C4-2B (cell line): ENCODE measurements at regions not wholly inside any gene's neighbourhood (a gene's known extent, or its start where the extent isn't known, plus 50 kb on each side); places are given as distances from the start of the nearest gene placed in this dataset.
"Not testable (repeated sequence)": the region's sequence is repeated elsewhere in the genome, so short reads cannot be mapped to it uniquely, and the experiment has no call there.

Source experiments
- H3K27ac ChIP-seq: fragments of 450-650 bp; 2 replicates; pipeline ENCODE4 v1.5.1; 2017
- ZFX ChIP-seq: fragments of 450-650 bp; IDR thresholded peaks from 2 replicates; pipeline ENCODE4 v1.6.1; 2017
- TF ChIP-seq, protein P1 (sequence below): fragments of 450-650 bp; conservative IDR thresholded peaks from 2 replicates; pipeline ENCODE4 v1.5.1; 2017; ENCODE audit warnings: mild to moderate bottlenecking

DNA sequence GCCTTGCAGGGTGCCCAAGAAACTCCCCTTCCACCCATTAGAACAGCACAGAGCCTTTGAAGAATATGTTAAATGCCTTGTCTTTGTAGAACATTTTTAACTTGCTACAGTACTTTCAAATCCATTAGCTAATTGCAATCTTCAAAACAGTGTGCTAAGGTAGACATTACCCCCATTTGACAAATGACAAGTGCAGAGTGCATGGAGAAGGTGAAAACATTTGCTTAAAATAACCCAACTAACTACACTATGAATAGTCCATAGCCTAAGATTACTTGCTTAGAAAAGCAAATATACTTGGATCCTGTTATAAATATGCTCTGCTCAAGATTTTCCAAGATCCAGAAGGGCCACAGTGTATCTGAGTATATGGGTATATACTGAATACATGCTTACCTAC is 87.0 kb upstream of the G2E3 start:
- TF ChIP-seq ZFX: no peak
- TF ChIP-seq, protein P1, sequence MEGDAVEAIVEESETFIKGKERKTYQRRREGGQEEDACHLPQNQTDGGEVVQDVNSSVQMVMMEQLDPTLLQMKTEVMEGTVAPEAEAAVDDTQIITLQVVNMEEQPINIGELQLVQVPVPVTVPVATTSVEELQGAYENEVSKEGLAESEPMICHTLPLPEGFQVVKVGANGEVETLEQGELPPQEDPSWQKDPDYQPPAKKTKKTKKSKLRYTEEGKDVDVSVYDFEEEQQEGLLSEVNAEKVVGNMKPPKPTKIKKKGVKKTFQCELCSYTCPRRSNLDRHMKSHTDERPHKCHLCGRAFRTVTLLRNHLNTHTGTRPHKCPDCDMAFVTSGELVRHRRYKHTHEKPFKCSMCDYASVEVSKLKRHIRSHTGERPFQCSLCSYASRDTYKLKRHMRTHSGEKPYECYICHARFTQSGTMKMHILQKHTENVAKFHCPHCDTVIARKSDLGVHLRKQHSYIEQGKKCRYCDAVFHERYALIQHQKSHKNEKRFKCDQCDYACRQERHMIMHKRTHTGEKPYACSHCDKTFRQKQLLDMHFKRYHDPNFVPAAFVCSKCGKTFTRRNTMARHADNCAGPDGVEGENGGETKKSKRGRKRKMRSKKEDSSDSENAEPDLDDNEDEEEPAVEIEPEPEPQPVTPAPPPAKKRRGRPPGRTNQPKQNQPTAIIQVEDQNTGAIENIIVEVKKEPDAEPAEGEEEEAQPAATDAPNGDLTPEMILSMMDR: no peak
- H3K27ac ChIP-seq: no peak overlapping the region

- not testable (repeated sequence) for H3K27ac ChIP-seq
Observed at GRCh38 chr14:30473846-30474696, 84.9 kb upstream of the G2E3 start.

DNA sequence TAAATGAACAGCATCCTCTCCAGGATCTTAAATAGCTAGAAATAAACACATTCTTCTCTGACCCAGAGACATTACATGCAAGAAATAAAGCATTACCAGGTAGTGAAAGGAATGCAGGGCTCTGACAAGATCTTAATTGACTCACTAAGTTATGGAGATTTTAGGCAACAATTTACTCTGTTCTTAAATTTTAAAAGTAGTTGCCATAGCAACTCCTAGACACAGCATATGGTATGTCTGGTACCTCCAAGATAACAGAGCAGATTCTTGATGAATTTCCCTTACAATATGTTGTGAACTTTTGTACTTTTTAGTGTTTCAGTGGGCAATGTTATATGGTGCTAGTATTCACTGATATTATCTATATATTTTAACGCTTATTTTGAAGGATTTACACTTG is 76.7 kb upstream of the G2E3 start:
- no peak overlapping the region for H3K27ac ChIP-seq
- TF ChIP-seq, protein P1: no peak
- TF ChIP-seq ZFX: no peak

DNA sequence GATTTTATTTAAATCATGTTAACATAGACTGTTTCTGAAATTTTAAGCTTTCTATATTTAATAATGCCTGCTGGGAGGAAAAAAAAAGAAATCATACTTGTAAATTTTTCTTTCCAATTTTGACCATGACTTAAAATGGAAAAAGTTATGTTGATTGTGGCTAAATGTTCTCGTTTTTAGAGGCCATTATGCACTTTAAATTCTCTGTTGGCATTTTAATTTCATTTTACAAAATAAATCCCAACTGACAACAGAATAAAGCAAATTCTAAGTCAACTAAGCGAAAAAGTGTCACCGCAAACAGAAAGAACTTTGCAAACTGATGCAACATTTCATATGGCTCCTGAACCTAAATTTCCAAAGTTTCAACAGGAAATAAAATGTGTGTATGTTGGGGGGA is 74.8 kb upstream of the G2E3 start:
- TF ChIP-seq, protein P1: no peak
- TF ChIP-seq ZFX: no peak
- H3K27ac ChIP-seq: no peak overlapping the region

DNA sequence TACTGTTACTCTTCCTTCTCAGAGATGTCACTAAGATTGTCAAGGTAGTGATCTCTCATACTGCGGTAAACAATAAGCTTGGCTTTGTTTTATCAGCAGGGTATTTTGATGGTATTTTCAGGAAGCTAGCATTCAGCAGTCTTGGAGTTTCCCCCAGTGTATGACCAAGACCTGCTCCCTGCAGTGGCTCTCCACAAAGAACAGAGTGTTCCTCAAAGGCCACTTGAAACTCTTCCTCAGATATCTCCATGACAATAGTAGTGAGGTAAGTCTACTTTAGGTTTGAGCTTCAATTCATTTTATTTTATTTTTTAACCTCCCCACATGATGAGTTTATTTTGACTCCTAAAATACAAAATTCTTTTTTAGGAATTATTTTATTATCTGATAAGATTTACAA is 74.0 kb upstream of the G2E3 start:
- TF ChIP-seq ZFX: no peak
- TF ChIP-seq, protein P1: no peak
- H3K27ac ChIP-seq: no peak overlapping the region

DNA sequence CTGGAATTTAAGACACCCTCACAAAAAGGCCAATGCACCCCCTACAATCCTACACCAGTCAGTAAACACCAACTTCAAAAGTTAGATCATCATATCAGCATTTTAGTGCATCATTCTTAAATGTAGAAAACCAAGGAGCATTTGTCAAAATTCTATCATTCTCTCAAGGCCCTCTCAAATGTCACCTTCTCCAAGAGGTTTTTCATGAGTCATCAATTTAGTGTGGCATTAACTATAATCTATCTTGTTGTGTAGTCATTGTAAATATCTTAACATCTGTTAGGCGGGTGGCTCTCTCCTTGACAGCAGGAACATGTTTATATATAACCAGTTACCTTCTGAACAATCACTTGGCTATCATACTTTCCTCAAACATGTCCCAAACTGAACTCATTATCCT is 62.1 kb upstream of the G2E3 start:
- H3K27ac ChIP-seq: no peak overlapping the region
- no peak for TF ChIP-seq ZFX
- TF ChIP-seq, protein P1: no peak

GRCh38 chr14:30499358-30499757 is 59.6 kb upstream of the G2E3 start:
- TF ChIP-seq, protein P1: no peak
- TF ChIP-seq ZFX: no peak
- no peak overlapping the region for H3K27ac ChIP-seq

GRCh38 chr14:30500222-30500621 is 58.7 kb upstream of the G2E3 start:
- no peak overlapping the region for H3K27ac ChIP-seq
- TF ChIP-seq ZFX: no peak
- TF ChIP-seq, protein P1: no peak
